Activated naive CD4-positive, alpha-beta T cell (primary cell): ENCODE measurements at regions not wholly inside any gene's neighbourhood (a gene's known extent, or its start where the extent isn't known, plus 50 kb on each side); places are given as distances from the start of the nearest gene placed in this dataset.

Experiments
- DNase-seq, 4 experiments: peaks; one replicate each; lab custom pipeline; 2025; lab: John Stamatoyannopoulos, UW

GRCh38 chr2:136452528-136452927 lies 312.8 kb upstream of the THSD7B start:
- DNase-seq: no peak

GRCh38 chr2:136448986-136449780 lies 316.2 kb upstream of the THSD7B start:
- DNase-seq: no peak

GRCh38 chr2:136448432-136448831 lies 316.9 kb upstream of the THSD7B start:
- no peak for DNase-seq

DNA sequence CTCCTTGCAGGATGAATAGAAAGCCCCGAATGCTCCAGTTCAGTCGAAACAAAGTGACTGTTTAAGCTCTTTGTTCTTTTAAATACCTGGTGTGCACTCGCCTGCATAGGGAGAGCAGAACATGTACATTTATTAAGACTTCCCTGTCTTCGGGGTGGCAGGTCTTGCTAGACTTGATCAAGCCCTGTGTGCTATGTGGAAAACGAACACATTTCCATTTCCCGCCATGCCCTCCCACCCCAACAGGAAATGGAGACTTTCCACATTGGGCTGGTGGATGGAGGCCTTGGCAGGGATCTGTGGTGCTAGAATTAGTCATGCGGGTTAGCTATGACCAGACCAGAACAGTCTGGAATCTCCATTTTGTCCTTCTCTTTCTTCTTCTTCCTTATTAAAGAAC lies 321.0 kb upstream of the THSD7B start:
- DNase-seq: no peak

DNA sequence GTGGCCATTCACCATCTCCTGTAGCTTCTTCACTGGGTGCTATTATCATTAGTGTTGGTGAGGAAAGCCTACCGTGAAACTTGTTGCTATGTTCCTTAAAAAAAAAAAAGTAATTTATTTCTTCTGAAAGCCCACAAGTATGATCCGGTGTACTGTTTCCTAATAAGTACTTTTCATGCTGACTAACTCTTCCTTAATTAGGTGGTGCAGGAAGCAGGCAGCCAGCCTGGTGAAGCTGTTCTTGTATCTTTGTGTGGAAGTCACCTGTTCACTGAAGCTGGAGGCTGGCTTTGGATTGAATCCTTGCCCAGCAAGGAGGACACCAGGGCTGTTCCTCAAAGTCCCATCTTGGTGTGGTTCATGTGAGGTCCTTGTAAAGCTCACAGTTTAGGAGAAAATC lies 321.7 kb upstream of the THSD7B start:
- no peak for DNase-seq

DNA sequence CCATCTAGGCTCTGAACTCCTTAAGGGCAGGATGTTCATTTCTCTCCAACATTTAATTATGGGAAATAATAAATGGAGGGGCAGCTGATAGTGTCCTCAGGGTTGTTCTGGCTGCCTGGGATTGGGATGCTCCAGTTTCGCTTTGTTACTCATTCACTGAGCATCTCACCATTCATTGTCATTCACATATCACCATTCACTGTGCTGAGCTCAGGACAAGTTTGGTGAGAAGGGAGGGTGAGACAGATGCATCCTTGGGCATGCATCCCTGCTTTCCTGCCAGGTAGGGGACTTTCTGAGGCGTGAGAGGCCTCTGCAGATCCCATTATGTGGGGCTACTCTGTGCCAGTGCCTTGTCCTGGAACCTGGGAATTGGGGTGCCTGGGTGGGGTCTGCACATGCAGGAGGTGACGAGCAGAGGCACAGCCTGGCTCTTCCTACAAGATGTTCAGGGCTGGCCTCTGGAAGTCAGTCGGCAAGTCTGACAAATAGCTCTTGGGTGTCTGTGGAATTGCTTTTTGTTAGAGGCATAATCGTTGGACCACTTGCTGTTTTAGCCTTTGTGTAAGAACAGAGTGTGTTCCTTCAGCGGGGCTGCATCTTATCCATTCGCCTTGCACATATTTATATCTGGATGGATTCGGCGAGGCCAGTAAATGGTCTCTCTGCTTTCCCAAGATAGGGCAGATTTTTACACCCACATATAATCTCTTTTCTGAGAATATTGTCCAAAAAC lies 323.2 kb upstream of the THSD7B start:
- no peak for DNase-seq

DNA sequence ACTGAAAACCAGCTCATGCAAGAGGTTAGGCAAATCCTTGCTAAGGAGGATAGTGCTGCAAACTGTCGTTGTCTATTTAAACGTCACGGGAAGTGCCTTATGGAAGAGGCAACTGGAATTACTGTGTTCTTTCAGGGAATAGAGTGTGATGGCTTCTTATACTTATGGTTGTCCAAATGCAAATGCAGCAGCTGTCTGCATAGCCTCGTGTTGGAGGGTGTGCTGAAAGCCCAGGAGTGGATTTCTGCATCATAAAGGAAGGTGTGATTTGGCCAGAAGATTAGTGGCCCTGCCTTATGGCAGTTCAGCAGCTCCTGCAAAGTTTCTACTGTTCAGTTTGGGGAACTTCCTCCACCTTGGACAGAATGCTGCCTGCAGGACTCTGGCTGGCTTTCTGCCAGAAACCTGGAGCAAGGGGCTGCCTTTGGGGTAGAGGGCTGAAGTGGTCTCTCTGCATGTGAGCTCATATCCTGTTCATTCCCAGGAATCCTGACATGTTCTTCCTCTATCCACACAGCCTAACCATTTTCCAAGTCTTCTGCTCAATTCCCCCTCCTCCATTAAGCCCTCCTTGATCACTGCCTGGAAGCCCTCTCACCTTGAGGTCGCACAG lies 321.2 kb upstream of the CXCR4 start:
- DNase-seq: no peak

DNA sequence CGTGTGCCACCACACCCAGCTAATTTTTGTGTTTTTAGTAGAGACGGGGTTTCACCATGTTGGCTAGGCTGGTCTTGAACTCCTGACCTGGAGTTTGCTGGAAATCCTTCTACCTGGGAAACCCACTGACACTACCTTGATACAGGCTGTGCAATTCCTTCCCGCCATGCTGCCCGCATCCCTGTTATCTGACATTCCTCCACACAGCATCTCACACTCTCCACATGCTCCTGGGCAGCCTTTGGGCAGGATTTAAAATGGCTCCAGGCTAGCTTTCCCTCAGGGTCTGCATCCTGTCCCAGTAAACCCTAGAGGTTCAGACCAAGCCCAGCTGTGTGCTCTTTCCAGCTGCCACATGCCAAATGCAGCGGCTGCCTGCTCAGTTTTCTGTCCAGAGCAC lies 319.5 kb upstream of the CXCR4 start:
- DNase-seq: no peak

DNA sequence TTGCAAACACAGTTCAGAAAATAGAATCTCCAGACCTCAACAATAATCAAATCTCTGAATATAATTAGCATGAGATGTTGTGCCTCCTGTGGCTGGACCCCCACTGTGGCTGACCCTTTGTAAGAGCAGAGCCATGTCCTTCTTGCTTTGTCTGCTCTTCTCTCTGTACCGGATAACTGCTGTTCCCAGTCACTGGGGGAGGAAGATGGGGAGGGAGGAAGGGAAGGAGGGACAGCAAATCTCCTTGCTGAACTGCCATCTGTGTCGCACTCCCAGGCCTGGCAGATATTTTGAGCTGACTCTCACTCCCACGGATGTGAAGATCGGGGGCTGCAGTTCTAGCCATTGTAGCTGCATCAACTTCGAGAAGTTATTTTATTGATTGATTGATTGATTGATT lies 319.0 kb upstream of the CXCR4 start:
- no peak for DNase-seq

- no peak for DNase-seq
These were observed 316.3 kb upstream of the CXCR4 start for GRCh38 chr2:136434251-136434715.

DNA sequence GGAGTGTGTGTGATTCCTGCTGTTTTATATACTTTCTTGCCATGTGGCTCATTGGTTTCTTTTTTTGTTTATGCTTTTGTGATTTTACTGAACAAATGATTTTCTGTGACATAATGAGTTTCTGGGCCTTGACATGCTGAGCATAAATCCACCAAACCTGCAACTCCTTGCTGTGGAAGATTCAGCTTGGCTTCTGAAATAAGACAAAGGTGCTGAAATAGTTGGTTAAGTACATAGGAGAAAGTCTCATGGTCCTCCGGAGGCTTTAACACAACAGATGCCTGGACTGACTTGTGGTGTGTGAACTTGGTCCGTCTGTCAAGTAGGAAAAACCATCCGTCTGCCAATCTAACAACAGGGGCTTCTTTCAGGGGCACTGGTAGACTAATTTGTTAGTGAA lies 315.3 kb upstream of the CXCR4 start:
- no peak for DNase-seq

DNA sequence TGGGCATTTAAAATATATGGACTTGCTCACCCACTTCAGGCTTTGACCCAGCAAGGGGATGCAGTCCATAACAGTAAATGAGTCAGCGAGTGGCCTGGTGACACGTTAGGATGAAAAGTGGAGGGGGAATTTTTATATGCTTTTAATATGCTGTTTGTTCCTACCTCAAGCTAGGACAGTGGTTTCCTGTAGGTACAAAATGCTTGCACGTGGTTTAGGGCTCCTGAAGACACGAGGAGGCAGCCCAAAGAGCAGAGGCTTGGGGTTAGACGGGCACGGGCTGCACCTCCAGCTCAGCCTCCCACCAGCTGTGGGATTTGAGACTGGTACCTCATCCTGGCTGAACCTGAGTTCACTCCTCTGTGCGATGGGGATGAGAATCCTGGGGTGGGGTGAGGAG lies 306.2 kb upstream of the CXCR4 start:
- peak in 1 of 4 experiments; percentile 0 for DNase-seq

DNA sequence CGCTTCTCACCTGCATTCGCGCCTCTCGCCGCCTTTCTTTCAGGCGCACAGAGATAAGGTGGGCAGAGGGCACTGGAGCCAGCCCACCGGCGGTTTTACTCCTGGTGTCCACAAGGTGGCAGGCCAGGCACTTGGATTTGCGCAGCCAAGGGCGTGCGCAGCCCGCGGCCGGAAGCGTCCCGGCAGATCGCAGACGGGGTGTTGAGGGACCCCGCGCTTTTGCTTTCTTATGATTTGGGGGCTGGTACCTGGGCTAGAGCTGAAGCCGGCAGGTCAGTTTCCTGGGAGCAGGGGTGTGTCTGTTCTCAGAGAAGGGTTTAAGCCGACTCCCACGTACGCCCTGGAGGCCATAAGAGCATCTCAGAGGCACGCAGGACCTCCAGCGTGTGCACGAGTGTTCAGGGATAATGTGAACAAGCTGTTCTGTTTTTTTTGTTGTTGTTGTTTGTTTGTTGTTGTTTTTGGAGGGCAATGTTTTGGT lies 305.6 kb upstream of the CXCR4 start:
- DNase-seq: peak; percentile 49 to 74 (median 62)

GRCh38 chr2:136422512-136422911 lies 304.6 kb upstream of the CXCR4 start:
- no peak for DNase-seq

GRCh38 chr2:136420346-136420745 lies 302.4 kb upstream of the CXCR4 start:
- DNase-seq: no peak

DNA sequence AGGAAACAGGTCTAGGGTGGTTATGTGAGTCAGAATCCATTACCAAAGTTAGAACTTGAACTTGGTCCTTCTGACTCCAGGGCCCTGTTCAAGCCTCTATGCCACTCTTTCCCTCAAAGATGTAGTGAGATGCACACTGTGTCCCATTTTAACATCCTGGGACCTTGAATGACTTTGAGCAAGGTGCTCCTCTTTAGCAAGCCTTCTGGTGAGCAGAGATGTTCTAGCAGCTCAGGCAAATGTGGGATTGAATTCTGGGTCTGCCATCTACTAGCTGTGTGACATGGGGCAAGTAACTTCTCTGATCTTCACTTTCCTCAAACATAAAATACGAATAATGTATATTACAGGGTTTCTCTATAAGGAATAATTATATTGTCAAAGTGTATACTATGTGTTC lies 294.0 kb upstream of the CXCR4 start:
- DNase-seq: no peak

- no peak for DNase-seq
These were observed 292.7 kb upstream of the CXCR4 start for GRCh38 chr2:136410673-136411072.

DNA sequence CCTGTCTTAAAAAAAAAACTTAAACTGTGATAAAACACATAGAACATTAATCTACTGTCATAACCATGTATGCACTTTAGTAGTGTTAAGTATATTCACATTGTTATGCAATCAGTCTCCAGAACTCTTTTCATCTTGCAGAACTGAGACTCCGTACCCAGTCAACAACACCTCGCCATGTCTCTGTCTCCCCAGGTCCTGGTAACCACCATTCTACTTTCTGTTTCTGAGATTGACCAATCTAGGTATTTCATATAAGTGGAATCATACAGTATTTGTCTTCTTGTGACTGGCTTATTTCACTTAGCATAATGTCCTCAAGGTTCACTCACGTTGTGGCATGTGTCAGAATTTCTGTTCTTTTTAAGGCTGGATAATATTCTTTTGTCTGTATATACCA lies 290.8 kb upstream of the CXCR4 start:
- no peak for DNase-seq

GRCh38 chr2:136407952-136408318 lies 290.0 kb upstream of the CXCR4 start:
- no peak for DNase-seq

DNA sequence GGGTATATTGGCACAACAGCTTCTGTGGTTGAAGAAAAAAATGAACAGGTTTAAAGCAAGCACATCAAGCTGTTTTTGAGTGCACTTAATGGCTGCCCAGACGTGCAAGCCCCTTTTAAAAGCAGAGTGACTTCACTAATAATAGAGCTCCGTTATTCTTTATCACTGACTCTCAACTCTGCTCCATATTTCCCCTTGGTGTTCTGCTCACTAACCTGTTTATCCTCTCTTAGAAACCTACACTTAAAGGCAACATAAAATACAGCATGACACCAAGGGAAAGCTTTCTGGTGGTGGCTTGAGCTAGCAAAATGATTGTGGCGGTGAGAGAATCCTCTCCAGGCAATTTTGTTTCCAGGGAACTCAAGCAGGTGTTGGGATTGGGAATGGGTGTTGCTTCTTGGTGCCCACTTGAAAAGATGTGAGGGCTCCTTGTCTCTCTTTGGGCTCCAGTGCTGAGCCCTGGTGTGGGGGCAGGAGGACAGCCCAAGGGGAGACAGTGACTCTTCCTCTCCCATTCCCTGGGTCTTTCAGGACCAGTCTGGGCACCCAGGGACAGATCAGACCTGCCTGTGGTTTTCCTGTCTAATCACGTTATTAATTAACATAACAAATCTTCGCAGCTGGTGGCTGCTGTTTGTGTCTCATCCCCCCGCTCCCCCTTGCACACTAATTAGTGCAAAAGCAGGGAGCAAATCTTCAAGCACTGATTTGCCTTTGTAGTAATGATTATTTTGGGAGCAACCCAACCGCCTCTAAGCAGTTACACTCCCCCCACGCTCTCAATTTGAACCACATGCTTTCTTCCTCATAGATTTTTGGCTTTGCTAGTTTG lies 289.4 kb upstream of the CXCR4 start:
- DNase-seq: no peak

DNA sequence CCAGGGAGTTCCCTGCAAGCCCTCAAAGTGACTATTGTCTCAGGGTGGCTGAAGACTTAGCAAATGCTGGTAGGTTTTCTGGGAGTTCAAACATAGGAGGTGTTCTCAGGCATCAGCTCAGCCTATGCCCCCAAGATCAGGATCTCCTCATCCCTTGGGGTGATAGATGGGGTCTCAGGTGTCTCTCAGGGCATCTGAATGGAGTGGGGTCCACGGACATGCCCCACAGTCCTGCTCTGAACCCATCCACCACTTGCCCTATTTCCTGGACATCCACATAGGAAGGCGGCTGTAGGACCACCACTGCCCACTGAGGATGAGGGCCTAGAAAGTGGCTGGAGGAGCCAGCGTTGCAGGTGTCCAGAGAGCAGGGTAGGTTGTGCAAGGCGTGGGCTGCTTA lies 287.0 kb upstream of the CXCR4 start:
- DNase-seq: no peak

- no peak for DNase-seq
These were observed 286.2 kb upstream of the CXCR4 start for GRCh38 chr2:136404176-136404575.
